M059J (cell line): ENCODE measurements at regions not wholly inside any gene's neighbourhood (a gene's known extent, or its start where the extent isn't known, plus 50 kb on each side); places are given as distances from the start of the nearest gene placed in this dataset.

Experiments
- DNase-seq: peaks from one replicate; pipeline ENCODE4 v3.0.0-alpha.2; 2012; ENCODE audit warnings: low read depth

GRCh38 chr12:43179486-43179885 lies 372.5 kb downstream of the ADAMTS20 start:
- DNase-seq: no peak

- no peak for DNase-seq
Observed at GRCh38 chr12:43177276-43177675, 374.7 kb downstream of the ADAMTS20 start.

- DNase-seq: peak; percentile 7
Observed at GRCh38 chr12:43169115-43169681, 382.8 kb downstream of the ADAMTS20 start.

- DNase-seq: no peak
Observed at GRCh38 chr12:43167691-43168090, 384.3 kb downstream of the ADAMTS20 start.

- DNase-seq: no peak
Observed at GRCh38 chr12:43165351-43165750, 386.7 kb downstream of the ADAMTS20 start.

GRCh38 chr12:43162138-43162537 lies 389.9 kb downstream of the ADAMTS20 start:
- DNase-seq: no peak

GRCh38 chr12:43159506-43159905 lies 392.5 kb downstream of the ADAMTS20 start:
- no peak for DNase-seq

- no peak for DNase-seq
Observed at GRCh38 chr12:43158126-43158525, 393.9 kb downstream of the ADAMTS20 start.

- DNase-seq: no peak
Observed at GRCh38 chr12:43155376-43155775, 396.6 kb downstream of the ADAMTS20 start.

GRCh38 chr12:43154498-43155045 lies 397.4 kb downstream of the ADAMTS20 start:
- no peak for DNase-seq

- DNase-seq: peak; percentile 34
Observed at GRCh38 chr12:43151441-43151981, 400.5 kb downstream of the ADAMTS20 start.

GRCh38 chr12:43148691-43149090 lies 403.3 kb downstream of the ADAMTS20 start:
- DNase-seq: peak; percentile 28

- DNase-seq: no peak
Observed at GRCh38 chr12:43147878-43148277, 404.1 kb downstream of the ADAMTS20 start.

GRCh38 chr12:43145481-43145880 lies 406.5 kb downstream of the ADAMTS20 start:
- no peak for DNase-seq

GRCh38 chr12:43143278-43143677 lies 408.7 kb downstream of the ADAMTS20 start:
- no peak for DNase-seq

GRCh38 chr12:43132291-43132690 lies 419.7 kb downstream of the ADAMTS20 start:
- no peak for DNase-seq

- no peak for DNase-seq
Observed at GRCh38 chr12:43131301-43131700, 420.7 kb downstream of the ADAMTS20 start.

GRCh38 chr12:43127886-43128549 lies 424.0 kb downstream of the ADAMTS20 start:
- no peak for DNase-seq

- no peak for DNase-seq
Observed at GRCh38 chr12:43126652-43127375, 425.2 kb downstream of the ADAMTS20 start.

GRCh38 chr12:43123461-43123860 lies 428.5 kb downstream of the ADAMTS20 start:
- no peak for DNase-seq

- DNase-seq: no peak
Observed at GRCh38 chr12:43120150-43120549, 431.9 kb downstream of the ADAMTS20 start.

GRCh38 chr12:43118881-43119280 lies 433.1 kb downstream of the ADAMTS20 start:
- no peak for DNase-seq

- DNase-seq: no peak
Observed at GRCh38 chr12:43118234-43118633, 433.8 kb downstream of the ADAMTS20 start.
